ENCODE measurements at regions not wholly inside any gene's neighbourhood (a gene's known extent, or its start where the extent isn't known, plus 50 kb on each side); places are given as distances from the start of the nearest gene placed in this dataset.

GRCh38 chr5:111856876-111857466 is 100.0 kb upstream of the NREP start:
- no peak for TF ChIP-seq CTCF (IDR thresholded peaks at IDR 0.05)
- H3K9ac ChIP-seq = no peak overlapping the region
- H3K36me3 ChIP-seq (ENCODE audit: control insufficient read depth, insufficient read depth, low read length) = no peaks in the 10 kb centered on the region
- H2AFZ ChIP-seq = no peak overlapping the region
- no peaks in the 10 kb centered on the region for H3K4me1 ChIP-seq
- H3K4me2 ChIP-seq (ENCODE audit: low read length) = no peak overlapping the region
- no peaks in the 10 kb centered on the region for H3K79me2 ChIP-seq
- no peak overlapping the region for H3K27ac ChIP-seq
- no peaks in the 10 kb centered on the region for H3K9me3 ChIP-seq (ENCODE audit: control insufficient read depth, low read length)
- no peaks in the 10 kb centered on the region for H3K27me3 ChIP-seq (ENCODE audit: control insufficient read depth, insufficient read depth, low read length)
- no peak overlapping the region for H3K4me3 ChIP-seq (ENCODE audit: low read depth, low read length)

GRCh38 chr5:111855356-111855755 is 98.4 kb upstream of the NREP start:
- no peak for TF ChIP-seq CTCF (IDR thresholded peaks at IDR 0.05)
- Histone ChIP-seq H3K27me3 (ENCODE audit: control insufficient read depth, insufficient read depth, low read length) (no peaks in the 10 kb centered on the region), H3K4me3 (ENCODE audit: low read depth, low read length) (no peak overlapping the region), H3K4me2 (ENCODE audit: low read length) (no peak overlapping the region), H2AFZ (no peak overlapping the region), H3K9ac (no peak overlapping the region), H3K36me3 (ENCODE audit: control insufficient read depth, insufficient read depth, low read length) (no peaks in the 10 kb centered on the region), H3K4me1 (no peaks in the 10 kb centered on the region), H3K79me2 (no peaks in the 10 kb centered on the region), H3K9me3 (ENCODE audit: control insufficient read depth, low read length) (no peaks in the 10 kb centered on the region), H3K27ac (no peak overlapping the region)

GRCh38 chr5:111854186-111854585 is 97.2 kb upstream of the NREP start:
- no peaks in the 10 kb centered on the region for H3K27me3 ChIP-seq (ENCODE audit: control insufficient read depth, insufficient read depth, low read length)
- TF ChIP-seq CTCF (IDR thresholded peaks at IDR 0.05) = no peak
- H3K4me2 ChIP-seq (ENCODE audit: low read length) = no peak overlapping the region
- H3K36me3 ChIP-seq (ENCODE audit: control insufficient read depth, insufficient read depth, low read length) = no peaks in the 10 kb centered on the region
- H3K9me3 ChIP-seq (ENCODE audit: control insufficient read depth, low read length) = no peaks in the 10 kb centered on the region
- H2AFZ ChIP-seq = no peak overlapping the region
- H3K9ac ChIP-seq = no peak overlapping the region
- H3K4me1 ChIP-seq = no peaks in the 10 kb centered on the region
- H3K27ac ChIP-seq = no peak overlapping the region
- H3K79me2 ChIP-seq = no peaks in the 10 kb centered on the region
- no peak overlapping the region for H3K4me3 ChIP-seq (ENCODE audit: low read depth, low read length)

GRCh38 chr5:111853748-111854147 is 96.8 kb upstream of the NREP start:
- Histone ChIP-seq H3K4me2 (ENCODE audit: low read length) (no peak overlapping the region), H3K27me3 (ENCODE audit: control insufficient read depth, insufficient read depth, low read length) (no peaks in the 10 kb centered on the region), H3K9me3 (ENCODE audit: control insufficient read depth, low read length) (no peaks in the 10 kb centered on the region), H3K4me3 (ENCODE audit: low read depth, low read length) (no peak overlapping the region), H2AFZ (no peak overlapping the region), H3K79me2 (no peaks in the 10 kb centered on the region), H3K27ac (no peak overlapping the region), H3K4me1 (no peaks in the 10 kb centered on the region), H3K9ac (no peak overlapping the region), H3K36me3 (ENCODE audit: control insufficient read depth, insufficient read depth, low read length) (no peaks in the 10 kb centered on the region)
- no peak for TF ChIP-seq CTCF (IDR thresholded peaks at IDR 0.05)

Data from parathyroid adenoma (tissue), 2 donors.